ENCODE measurements at regions not wholly inside any gene's neighbourhood (a gene's known extent, or its start where the extent isn't known, plus 50 kb on each side); places are given as distances from the start of the nearest gene placed in this dataset.
A peak's percentile ranks its signal among the peaks of the same experiment; 100 is the strongest.
"Not testable (repeated sequence)": the region's sequence is repeated elsewhere in the genome, so short reads cannot be mapped to it uniquely, and the experiment has no call there.

GRCh38 chr3:146382386-146382785 is 87.0 kb downstream of the PLSCR2 start:
- DNase-seq (ENCODE audit: low spot score) (no peak), ATAC-seq (no peak)

- ATAC-seq (no peak), DNase-seq (ENCODE audit: low spot score) (no peak)
Observed at GRCh38 chr3:146380046-146380445, 89.3 kb downstream of the PLSCR2 start.

- ATAC-seq (no peak), DNase-seq (ENCODE audit: low spot score) (no peak)
Observed at GRCh38 chr3:146375219-146375618, 94.1 kb downstream of the PLSCR2 start.

GRCh38 chr3:146374146-146374545 is 95.2 kb downstream of the PLSCR2 start:
- no peak for ATAC-seq
- no peak for DNase-seq (ENCODE audit: low spot score)

GRCh38 chr3:146371902-146372301 is 97.5 kb downstream of the PLSCR2 start:
- ATAC-seq (no peak), DNase-seq (ENCODE audit: low spot score) (no peak)

DNA sequence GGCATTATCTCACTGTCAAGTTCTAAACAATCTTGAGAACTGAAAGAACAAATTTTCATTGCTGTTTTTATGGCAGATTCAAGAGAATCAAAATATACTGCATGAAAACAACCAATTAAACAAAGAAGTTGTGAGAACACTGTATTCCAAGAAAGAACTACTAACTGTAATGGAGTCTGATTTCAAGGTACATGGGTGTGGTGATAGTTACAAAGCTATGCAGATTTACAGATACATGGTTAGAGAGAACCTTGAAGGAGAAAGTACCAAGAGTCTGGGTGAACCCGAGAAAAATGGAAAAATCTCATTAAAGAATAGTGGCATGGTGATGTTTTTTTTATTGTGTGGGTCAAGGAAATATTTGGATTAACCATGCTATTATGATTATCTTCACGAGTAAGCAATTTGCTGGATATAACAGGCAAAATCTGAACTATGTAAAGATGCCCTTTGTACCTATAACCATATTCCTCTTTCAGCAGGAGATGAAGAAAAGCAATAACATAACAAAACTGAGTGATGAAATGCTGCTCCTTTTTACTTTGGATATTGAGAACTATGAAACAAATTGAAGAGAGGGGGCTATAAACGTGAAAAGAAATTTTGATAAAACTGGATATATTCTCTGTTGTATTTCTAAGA is 100.4 kb downstream of the PLSCR2 start:
- ATAC-seq (no peak), DNase-seq (ENCODE audit: low spot score) (no peak)

GRCh38 chr3:146359841-146360240 is 108.9 kb upstream of the PLSCR4 start:
- no peak for DNase-seq (ENCODE audit: low spot score)
- ATAC-seq, result no peak

GRCh38 chr3:146354421-146354820 is 103.5 kb upstream of the PLSCR4 start:
- DNase-seq (ENCODE audit: low spot score); ATAC-seq: not testable (repeated sequence)

DNA sequence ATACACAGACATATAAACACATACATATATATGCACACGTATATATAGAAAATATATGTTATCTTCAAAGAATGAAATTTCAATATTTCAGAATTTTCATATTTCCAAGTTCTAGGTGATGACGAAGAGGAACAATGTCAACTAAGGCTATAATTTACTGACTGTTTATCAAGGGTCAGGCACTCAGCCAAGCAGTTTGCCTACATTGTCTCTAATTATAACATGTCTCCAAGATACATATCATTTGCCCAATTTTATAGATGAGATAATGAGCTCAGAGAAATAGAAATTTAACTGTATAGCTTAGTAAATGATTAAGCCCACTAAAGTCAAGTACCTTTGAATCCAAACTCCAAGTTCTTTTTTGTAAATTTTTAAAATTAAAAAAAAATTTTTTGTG is 99.9 kb upstream of the PLSCR4 start:
- ATAC-seq (no peak), DNase-seq (ENCODE audit: low spot score) (no peak)

- ATAC-seq (no peak), DNase-seq (ENCODE audit: low spot score) (no peak)
Observed at GRCh38 chr3:146345900-146346299, 95.0 kb upstream of the PLSCR4 start.

- DNase-seq (ENCODE audit: low spot score), result no peak
- no peak for ATAC-seq
Observed at GRCh38 chr3:146343551-146343950, 92.6 kb upstream of the PLSCR4 start.

DNA sequence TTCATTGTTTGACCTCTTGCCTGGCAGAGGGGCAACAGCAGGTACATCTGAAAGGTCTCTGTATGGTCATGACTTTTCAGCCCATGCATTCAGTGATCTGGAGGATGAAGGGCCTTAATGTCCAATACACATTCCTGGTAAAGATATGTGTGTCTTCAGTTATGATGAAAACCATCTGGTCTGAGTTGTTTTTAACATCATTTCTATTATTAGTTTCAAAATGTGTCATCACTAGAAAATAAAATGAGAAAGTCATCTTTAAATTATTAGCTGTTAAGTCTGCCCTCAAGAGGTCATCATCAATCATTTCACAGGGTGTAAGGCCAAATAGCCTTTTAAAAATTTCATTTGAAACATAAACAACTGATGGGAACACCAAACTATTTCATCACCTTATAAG is 92.1 kb upstream of the PLSCR4 start:
- DNase-seq (ENCODE audit: low spot score), result no peak
- no peak for ATAC-seq

DNA sequence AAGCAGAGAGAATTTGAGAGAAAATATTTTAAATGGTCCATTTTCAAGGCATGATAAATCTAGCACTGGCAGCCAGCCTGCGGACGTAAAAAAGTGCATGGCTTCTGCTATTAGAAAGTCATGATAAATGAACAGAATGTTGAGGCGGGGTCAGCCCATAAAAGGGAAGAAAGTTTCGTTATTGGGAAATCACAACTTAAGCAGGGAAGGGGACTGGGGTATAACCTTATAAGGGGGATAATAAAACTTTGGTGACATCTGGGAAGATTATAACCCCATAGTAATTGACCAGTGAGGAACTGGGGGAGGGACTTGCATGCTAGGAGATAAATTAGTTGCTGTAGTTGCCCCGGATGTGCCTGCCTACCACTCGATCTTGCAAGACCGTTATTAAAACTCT is 88.4 kb upstream of the PLSCR4 start:
- ATAC-seq (no peak), DNase-seq (ENCODE audit: low spot score) (no peak)

DNA sequence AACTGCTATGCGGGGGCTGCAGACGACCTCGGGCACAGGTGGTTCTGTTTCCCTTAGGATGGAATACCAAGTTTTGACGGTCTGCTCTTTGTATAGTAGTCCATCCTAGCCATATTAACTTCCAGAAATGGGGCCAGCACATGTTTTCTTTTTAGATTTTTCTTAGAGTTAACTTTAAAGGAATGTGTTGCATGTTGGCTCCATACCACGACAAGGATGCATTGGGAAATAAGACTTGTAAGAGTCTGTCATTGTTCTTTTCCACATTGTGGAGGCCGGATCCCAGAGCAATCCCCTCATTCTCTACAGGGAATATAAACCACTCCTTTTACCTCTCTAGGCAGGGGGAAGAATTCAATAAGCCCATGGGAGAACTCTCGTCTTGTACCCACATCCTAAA is 87.1 kb upstream of the PLSCR4 start:
- ATAC-seq (no peak), DNase-seq (ENCODE audit: low spot score) (no peak)

DNA sequence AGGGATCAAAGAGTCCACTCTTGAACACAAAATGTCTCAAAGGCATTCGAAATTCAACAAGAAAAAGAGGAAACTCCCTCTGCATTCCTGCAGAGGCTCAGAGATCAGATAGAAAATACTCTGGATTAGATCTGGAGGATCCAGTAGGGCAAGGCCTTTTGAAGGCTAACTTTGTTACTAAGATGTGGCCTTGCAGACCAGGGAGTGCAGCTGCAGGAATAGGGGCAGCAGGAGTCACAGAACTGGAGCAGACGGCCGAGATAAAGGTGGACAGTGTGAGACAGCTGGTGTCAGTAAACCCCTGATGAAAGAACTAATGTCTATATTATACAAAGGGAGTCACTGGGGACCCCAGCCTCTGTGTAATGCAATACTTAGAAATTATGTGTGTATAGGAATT is 84.5 kb upstream of the PLSCR4 start:
- no peak for ATAC-seq
- DNase-seq (ENCODE audit: low spot score), result no peak

DNA sequence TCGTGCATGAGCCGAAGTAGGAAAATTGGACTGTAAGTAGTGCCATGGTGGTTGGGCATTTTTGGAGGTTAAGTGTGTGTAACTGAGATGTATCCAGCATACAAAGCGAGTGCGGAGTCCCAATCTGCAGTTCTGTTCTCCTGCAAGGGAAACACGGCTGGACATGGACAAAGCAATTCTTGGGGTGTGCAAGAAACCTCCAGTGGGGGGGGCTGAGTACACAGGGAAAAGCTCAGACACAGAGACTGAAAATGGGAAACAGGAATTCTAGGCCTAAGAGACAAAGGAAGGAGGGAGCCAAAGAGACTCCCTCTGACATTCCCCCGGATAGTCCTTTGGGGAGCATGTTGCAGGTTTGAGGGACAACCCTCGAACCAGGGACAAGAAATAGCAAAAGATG is 83.2 kb upstream of the PLSCR4 start:
- DNase-seq (ENCODE audit: low spot score), result no peak
- ATAC-seq, result no peak

GRCh38 chr3:146331967-146332366 is 81.1 kb upstream of the PLSCR4 start:
- DNase-seq (ENCODE audit: low spot score), result no peak
- ATAC-seq, result no peak

GRCh38 chr3:146326875-146327543 is 76.1 kb upstream of the PLSCR4 start:
- DNase-seq (ENCODE audit: low spot score) (peak; percentile 51), ATAC-seq (peak; percentile 100)

DNA sequence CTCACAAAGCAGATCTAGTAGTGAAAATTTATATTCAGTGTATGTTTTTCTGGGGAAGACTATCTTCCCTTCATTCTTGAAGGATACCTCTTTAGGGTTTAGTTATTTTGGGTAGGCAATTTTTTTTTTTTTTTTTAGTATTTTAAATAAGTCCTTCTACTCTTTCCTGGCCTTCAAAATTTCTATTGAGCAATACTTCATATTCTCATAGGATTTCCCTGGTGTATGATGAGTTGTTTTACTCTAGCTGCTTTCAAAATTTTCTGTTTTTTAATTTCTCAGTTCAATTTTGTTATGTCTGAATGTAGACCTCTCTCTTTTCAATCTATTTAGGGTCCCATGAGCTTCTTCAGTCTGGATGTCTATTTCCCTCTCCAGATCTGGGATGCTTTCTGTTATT is 74.3 kb upstream of the PLSCR4 start:
- ATAC-seq (no peak), DNase-seq (ENCODE audit: low spot score) (no peak)

DNA sequence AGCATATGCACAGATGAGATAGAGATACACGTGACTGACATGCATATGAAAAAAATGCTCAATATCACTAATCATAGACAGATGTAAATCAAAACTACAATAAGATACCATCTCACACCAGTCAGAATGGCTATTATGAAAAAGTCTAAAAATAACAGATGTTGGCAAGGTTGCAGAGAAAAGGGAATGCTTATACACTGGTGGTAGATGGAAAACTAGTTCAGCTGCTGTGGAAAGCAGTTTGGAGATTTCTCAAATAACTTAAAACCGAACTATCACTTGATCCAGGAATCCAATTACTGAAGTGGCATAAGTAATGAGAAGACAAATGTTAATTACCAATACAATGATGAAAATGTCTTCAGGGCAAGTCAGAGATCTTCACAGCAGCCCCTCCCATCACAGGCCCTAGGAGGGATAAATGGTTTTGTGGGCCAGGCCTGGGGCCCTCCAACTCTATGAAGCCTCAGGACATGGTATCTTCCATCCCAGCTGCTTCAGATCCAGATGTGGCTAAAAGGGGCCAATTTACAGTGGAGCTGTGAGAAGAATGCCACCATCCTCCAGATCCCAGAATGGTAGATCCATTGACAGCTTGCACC is 71.4 kb upstream of the PLSCR4 start:
- ATAC-seq, result no peak
- DNase-seq (ENCODE audit: low spot score), result no peak

- ATAC-seq, result no peak
- no peak for DNase-seq (ENCODE audit: low spot score)
Observed at GRCh38 chr3:146314871-146315270, 64.0 kb upstream of the PLSCR4 start.

GRCh38 chr3:146313746-146314111 is 62.8 kb upstream of the PLSCR4 start:
- DNase-seq (ENCODE audit: low spot score), result no peak
- ATAC-seq, result no peak
